NB4 (cell line): ENCODE measurements at regions not wholly inside any gene's neighbourhood (a gene's known extent, or its start where the extent isn't known, plus 50 kb on each side); places are given as distances from the start of the nearest gene placed in this dataset.
"Not testable (repeated sequence)": the region's sequence is repeated elsewhere in the genome, so short reads cannot be mapped to it uniquely, and the experiment has no call there.

Source experiments
- DNase-seq: peaks from one replicate; pipeline ENCODE4 v3.0.0; 2010; ENCODE audit warnings: low read depth
- H3K4me3 ChIP-seq: one replicate; pipeline ENCODE4 v1.5.1; 2011; ENCODE audit warnings: mild to moderate bottlenecking, low read depth, low read length, moderate library complexity
- MYC ChIP-seq: IDR thresholded peaks from 2 replicates; pipeline ENCODE4 v1.6.1; 2011; ENCODE audit warnings: low read depth, low read length
- POLR2A ChIP-seq: IDR thresholded peaks from 2 replicates; pipeline ENCODE4 v1.6.1; 2011; ENCODE audit warnings: mild to moderate bottlenecking; ENCODE audit not compliant: insufficient read length; ENCODE audit errors: extremely low read depth
- TF ChIP-seq, protein P1 (sequence below): IDR thresholded peaks from one replicate; pipeline ENCODE4 v1.5.1; 2012; ENCODE audit warnings: low read depth, low read length
- TF ChIP-seq, protein P2 (sequence below): IDR thresholded peaks from 2 replicates; pipeline ENCODE4 v1.6.1; 2011; ENCODE audit warnings: low read depth, low read length

DNA sequence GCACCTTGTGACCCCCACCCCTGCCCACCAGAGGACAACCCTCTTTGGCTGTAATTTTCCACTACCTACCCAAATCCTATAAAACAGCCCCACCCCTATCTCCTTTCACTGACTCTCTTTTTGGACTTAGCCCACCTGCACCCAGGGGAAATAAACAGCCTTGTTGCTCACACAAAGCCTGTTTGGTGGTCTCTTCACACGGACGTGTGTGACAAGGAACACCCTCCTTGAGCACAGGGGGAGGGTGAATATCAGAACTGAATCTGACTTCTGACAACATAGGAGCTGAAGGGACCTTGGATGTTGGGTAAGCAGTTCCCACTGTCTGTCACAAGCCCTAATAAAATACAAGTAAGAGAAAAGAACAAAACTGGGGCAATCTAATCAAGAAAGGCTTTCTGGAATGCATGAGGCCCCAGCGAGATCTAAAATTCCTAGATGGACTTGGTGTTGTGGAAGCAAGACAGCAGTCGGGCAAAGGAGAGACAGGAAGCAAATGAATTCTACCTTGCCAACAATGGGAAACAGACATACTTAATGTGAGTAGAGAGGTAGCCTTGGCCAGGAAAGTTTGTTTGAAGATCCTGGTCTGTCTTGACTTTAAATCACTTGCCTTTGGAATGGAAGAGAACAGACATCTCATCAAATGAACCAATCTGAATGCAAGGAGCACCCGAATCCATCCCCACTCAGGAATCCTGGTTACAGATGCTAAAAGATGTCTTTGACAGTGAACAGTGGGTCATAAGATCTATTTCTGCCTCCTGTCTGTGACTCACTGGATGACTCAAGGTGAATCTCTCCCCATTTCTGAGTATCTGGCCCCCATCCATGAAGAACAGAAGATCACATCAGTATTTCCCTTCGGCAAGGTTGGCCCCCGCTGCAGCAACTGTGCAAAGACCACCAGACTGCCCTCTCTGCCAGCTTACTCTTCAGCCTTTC is 53.3 kb downstream of the OLFML3 start:
- DNase-seq = no peak
- TF ChIP-seq, protein P1, sequence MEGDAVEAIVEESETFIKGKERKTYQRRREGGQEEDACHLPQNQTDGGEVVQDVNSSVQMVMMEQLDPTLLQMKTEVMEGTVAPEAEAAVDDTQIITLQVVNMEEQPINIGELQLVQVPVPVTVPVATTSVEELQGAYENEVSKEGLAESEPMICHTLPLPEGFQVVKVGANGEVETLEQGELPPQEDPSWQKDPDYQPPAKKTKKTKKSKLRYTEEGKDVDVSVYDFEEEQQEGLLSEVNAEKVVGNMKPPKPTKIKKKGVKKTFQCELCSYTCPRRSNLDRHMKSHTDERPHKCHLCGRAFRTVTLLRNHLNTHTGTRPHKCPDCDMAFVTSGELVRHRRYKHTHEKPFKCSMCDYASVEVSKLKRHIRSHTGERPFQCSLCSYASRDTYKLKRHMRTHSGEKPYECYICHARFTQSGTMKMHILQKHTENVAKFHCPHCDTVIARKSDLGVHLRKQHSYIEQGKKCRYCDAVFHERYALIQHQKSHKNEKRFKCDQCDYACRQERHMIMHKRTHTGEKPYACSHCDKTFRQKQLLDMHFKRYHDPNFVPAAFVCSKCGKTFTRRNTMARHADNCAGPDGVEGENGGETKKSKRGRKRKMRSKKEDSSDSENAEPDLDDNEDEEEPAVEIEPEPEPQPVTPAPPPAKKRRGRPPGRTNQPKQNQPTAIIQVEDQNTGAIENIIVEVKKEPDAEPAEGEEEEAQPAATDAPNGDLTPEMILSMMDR = no peak
- no peak for TF ChIP-seq POLR2A
- TF ChIP-seq, protein P2, sequence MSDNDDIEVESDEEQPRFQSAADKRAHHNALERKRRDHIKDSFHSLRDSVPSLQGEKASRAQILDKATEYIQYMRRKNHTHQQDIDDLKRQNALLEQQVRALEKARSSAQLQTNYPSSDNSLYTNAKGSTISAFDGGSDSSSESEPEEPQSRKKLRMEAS = no peak
- no peak for TF ChIP-seq MYC
- no peak overlapping the region for H3K4me3 ChIP-seq

DNA sequence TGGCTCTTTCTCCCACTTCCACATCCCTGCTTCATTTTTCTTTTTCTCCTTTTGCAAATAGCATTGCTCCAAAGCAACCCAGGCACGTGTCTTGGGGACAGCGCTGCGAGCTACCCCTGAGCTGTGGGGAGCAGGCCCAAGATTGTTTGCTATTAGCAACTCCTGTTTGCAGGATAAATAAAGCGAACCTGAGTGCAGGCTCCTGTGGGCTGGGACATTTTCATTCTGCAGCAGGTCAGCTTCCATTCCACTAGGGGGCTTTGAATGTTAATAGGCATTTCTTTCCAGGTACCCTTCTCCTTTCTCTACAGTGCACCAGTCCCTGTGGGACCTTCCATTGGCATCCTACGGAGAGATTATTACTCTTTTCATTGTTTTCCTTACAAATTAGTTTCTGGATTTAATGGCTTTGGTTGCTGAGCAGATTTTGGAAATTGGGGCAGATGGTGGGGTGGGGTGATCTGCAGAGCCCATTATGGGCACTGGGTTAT is 54.0 kb downstream of the OLFML3 start:
- TF ChIP-seq MYC = no peak
- TF ChIP-seq, protein P2 = no peak
- no peak for TF ChIP-seq POLR2A
- TF ChIP-seq, protein P1 = peak; percentile 66
- peak; percentile 44 for DNase-seq
- H3K4me3 ChIP-seq = no peak overlapping the region

- TF ChIP-seq, protein P2 = no peak
- TF ChIP-seq MYC (no peak), POLR2A (no peak)
- TF ChIP-seq, protein P1 = no peak
- H3K4me3 ChIP-seq = no peak overlapping the region
- no peak for DNase-seq
These were observed 54.7 kb downstream of the OLFML3 start for GRCh38 chr1:114033961-114034360.

DNA sequence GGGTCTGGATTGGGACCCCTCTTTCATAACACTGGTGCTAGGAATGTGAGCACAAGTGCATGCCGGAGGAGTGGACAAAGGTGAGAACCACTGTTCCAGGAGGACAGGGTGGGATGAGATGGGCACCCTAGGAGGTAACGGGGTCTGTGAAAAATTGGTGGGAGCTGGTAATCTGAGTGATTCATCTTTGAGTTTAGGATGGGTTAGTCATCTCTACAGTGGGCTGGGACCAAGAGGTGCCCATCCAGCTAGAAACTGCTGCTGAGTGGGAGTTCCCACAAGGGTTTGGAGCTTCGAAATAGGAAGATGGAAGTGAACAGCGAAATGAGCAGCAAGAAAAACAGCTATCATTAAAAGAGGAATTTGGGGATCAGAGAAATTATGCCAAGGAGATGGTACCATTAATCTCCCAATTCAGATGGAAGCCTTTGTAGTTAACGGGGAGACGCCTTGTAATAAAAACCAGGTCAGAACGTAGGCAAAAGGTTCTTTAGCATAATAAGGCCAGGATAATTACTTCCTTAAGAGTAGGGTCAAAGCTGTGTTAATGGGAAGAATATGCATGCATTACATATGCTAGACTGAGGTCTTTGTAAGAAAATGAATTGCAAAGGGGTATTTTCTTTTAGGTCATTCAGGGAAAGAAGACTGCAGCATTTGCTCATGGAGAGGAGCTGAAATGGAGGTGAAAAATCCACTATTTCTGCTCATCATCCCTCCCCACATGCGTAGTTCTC is 55.5 kb downstream of the OLFML3 start:
- TF ChIP-seq, protein P2 = no peak
- TF ChIP-seq POLR2A (no peak), MYC (no peak)
- TF ChIP-seq, protein P1 = no peak
- no peak overlapping the region for H3K4me3 ChIP-seq
- no peak for DNase-seq

- no peak overlapping the region for H3K4me3 ChIP-seq
- TF ChIP-seq, protein P1 = no peak
- TF ChIP-seq, protein P2 = no peak
- TF ChIP-seq MYC = no peak
- no peak for TF ChIP-seq POLR2A
- DNase-seq = no peak
These were observed 56.0 kb downstream of the OLFML3 start for GRCh38 chr1:114035304-114035700.

GRCh38 chr1:114036841-114037630 is 57.8 kb downstream of the OLFML3 start:
- H3K4me3 ChIP-seq, DNase-seq: not testable (repeated sequence)
